ENCODE measurements at regions not wholly inside any gene's neighbourhood (a gene's known extent, or its start where the extent isn't known, plus 50 kb on each side); places are given as distances from the start of the nearest gene placed in this dataset.

DNA sequence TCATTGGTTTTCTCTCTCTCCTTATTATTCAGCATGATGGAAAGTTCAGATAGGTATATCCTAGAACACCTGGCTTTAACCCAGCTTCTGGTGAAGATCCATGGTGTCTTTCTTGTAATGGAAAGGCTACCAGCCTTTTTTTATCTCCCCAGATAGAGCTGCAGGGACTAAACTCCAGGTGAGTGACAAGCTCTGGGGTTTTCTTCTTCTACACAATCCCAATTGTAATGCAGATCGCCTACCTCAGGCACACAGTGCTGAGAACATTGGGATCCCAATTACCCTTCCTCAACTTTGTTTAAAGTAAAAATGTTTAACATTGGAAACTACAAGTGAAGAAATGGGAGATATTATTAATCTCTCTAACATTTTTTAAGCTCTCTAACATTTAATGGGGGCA lies 1851.7 kb downstream of the PCDH9 start:
- TF ChIP-seq, protein P1, sequence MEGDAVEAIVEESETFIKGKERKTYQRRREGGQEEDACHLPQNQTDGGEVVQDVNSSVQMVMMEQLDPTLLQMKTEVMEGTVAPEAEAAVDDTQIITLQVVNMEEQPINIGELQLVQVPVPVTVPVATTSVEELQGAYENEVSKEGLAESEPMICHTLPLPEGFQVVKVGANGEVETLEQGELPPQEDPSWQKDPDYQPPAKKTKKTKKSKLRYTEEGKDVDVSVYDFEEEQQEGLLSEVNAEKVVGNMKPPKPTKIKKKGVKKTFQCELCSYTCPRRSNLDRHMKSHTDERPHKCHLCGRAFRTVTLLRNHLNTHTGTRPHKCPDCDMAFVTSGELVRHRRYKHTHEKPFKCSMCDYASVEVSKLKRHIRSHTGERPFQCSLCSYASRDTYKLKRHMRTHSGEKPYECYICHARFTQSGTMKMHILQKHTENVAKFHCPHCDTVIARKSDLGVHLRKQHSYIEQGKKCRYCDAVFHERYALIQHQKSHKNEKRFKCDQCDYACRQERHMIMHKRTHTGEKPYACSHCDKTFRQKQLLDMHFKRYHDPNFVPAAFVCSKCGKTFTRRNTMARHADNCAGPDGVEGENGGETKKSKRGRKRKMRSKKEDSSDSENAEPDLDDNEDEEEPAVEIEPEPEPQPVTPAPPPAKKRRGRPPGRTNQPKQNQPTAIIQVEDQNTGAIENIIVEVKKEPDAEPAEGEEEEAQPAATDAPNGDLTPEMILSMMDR (IDR thresholded peaks at IDR 0.05 in 4 of 5, conservative IDR thresholded peaks at IDR 0.05 in 1 of 5), result no peak
- TF ChIP-seq POLR2A (IDR thresholded peaks at IDR 0.05), result no peak

Data from gastrocnemius medialis (tissue), 4 donors.